H1 (cell line): ENCODE measurements at regions not wholly inside any gene's neighbourhood (a gene's known extent, or its start where the extent isn't known, plus 50 kb on each side); places are given as distances from the start of the nearest gene placed in this dataset.

Source experiments
- MAX ChIP-seq: IDR thresholded peaks from 2 replicates; pipeline ENCODE4 v1.6.1; 2012; ENCODE audit warnings: inconsistent platforms
- SIN3A ChIP-seq, 2 experiments: IDR thresholded peaks in 1 of 2; conservative IDR thresholded peaks in 1 of 2; 2 replicates each; pipeline ENCODE4 v1.6.1; 2011 to 2012; ENCODE audit warnings: low read length in 2 of 2, improper control_type of control experiment in 1 of 2, low read depth in 1 of 2, mild to moderate bottlenecking in 1 of 2
- SP2 ChIP-seq: IDR thresholded peaks from 2 replicates; pipeline ENCODE4 v1.6.1; 2012; ENCODE audit warnings: mild to moderate bottlenecking, low read length, inconsistent platforms

- TF ChIP-seq MAX (no peak), SP2 (no peak), SIN3A (conservative IDR thresholded peaks at IDR 0.05 in 1 of 2, IDR thresholded peaks at IDR 0.05 in 1 of 2; ENCODE audit: low read depth in 1 of 2, low read length in 2 of 2) (no peak)
- TF ChIP-seq, all 59 proteins: peak for 0
Observed at GRCh38 chr3:84308379-84308778, 650.4 kb upstream of the CADM2 start (continued).
